Osteoblast (primary cell): ENCODE measurements at regions not wholly inside any gene's neighbourhood (a gene's known extent, or its start where the extent isn't known, plus 50 kb on each side); places are given as distances from the start of the nearest gene placed in this dataset.

Experiments used
- DNase-seq: peaks from one replicate; pipeline ENCODE4 v3.0.0; 2011; ENCODE audit warnings: low spot score, mixed read lengths; ENCODE audit not compliant: insufficient read length; ENCODE audit errors: missing footprints
- H2AFZ ChIP-seq: 2 replicates; pipeline ENCODE4 v1.6.0; 2011; ENCODE audit warnings: mild to moderate bottlenecking, low read length
- H3K27ac ChIP-seq: 2 replicates; pipeline ENCODE4 v1.5.1; 2011; ENCODE audit warnings: mild to moderate bottlenecking, low read depth, low read length, moderate library complexity
- H3K27me3 ChIP-seq: 2 replicates; pipeline ENCODE4 v1.6.0; 2012; ENCODE audit warnings: mild to moderate bottlenecking, control low read depth, inconsistent platforms, low read length, moderate library complexity; ENCODE audit not compliant: insufficient read depth
- H3K36me3 ChIP-seq: 2 replicates; pipeline ENCODE4 v1.5.1; 2011; ENCODE audit warnings: mild to moderate bottlenecking, low read length, control low read depth, moderate library complexity; ENCODE audit not compliant: insufficient read depth
- H3K4me1 ChIP-seq: 2 replicates; pipeline ENCODE4 v1.5.1; 2011; ENCODE audit warnings: mild to moderate bottlenecking, low read length, control low read depth, moderate library complexity; ENCODE audit not compliant: insufficient read depth
- H3K4me2 ChIP-seq: 2 replicates; pipeline ENCODE4 v1.6.0; 2011; ENCODE audit warnings: mild to moderate bottlenecking, low read length; ENCODE audit not compliant: insufficient read depth
- H3K4me3 ChIP-seq: fragments of 200-600 bp; sonication (generic); 3 replicates; pipeline ENCODE4 v1.5.1; 2012; ENCODE audit warnings: mild to moderate bottlenecking, low read length, inconsistent platforms; ENCODE audit not compliant: insufficient read depth
- H3K79me2 ChIP-seq: 2 replicates; pipeline ENCODE4 v1.6.0; 2012; ENCODE audit warnings: mild to moderate bottlenecking, low read length, control low read depth, inconsistent platforms; ENCODE audit not compliant: insufficient read depth
- H3K9me3 ChIP-seq: 2 replicates; pipeline ENCODE4 v1.5.1; 2011; ENCODE audit warnings: low read depth, low read length, control low read depth
- H4K20me1 ChIP-seq: 2 replicates; pipeline ENCODE4 v1.6.0; 2012; ENCODE audit warnings: mild to moderate bottlenecking, low read length, control low read depth; ENCODE audit not compliant: insufficient read depth
- TF ChIP-seq, protein P1 (sequence below): IDR thresholded peaks from 2 replicates; pipeline ENCODE4 v1.5.1; 2011; ENCODE audit warnings: mild to moderate bottlenecking, low read depth, low read length, moderate library complexity; ENCODE audit errors: extremely low read depth

DNA sequence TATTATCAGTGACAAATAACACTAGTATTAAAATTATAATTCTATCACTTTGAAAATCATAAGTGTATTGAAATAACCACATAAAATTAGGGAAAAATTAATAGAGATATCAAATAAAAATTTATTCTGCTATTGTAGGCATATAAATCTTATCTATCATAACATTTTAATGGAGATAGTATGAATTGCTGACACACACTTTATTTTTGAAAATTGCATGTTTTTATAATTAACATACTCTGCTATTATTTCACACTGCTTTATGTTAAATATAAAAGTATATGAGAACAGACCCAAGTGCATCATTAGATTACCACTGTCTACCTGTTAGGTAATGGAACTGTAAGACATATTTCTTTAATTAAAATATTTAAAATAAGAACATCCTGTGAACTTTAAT lies 2150.2 kb downstream of the ARAP2 start:
- Histone ChIP-seq H3K9me3 (no peaks in the 10 kb centered on the region), H3K4me1 (no peaks in the 10 kb centered on the region), H3K79me2 (no peaks in the 10 kb centered on the region), H3K27ac (no peak overlapping the region), H2AFZ (no peak overlapping the region), H3K36me3 (no peaks in the 10 kb centered on the region), H3K4me3 (no peak overlapping the region), H4K20me1 (no peaks in the 10 kb centered on the region), H3K27me3 (no peaks in the 10 kb centered on the region), H3K4me2 (no peak overlapping the region)
- TF ChIP-seq, protein P1, sequence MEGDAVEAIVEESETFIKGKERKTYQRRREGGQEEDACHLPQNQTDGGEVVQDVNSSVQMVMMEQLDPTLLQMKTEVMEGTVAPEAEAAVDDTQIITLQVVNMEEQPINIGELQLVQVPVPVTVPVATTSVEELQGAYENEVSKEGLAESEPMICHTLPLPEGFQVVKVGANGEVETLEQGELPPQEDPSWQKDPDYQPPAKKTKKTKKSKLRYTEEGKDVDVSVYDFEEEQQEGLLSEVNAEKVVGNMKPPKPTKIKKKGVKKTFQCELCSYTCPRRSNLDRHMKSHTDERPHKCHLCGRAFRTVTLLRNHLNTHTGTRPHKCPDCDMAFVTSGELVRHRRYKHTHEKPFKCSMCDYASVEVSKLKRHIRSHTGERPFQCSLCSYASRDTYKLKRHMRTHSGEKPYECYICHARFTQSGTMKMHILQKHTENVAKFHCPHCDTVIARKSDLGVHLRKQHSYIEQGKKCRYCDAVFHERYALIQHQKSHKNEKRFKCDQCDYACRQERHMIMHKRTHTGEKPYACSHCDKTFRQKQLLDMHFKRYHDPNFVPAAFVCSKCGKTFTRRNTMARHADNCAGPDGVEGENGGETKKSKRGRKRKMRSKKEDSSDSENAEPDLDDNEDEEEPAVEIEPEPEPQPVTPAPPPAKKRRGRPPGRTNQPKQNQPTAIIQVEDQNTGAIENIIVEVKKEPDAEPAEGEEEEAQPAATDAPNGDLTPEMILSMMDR: no peak
- no peak for DNase-seq

- TF ChIP-seq, protein P1: no peak
- no peaks in the 10 kb centered on the region for H3K36me3 ChIP-seq
- no peaks in the 10 kb centered on the region for H3K4me1 ChIP-seq
- no peak overlapping the region for H2AFZ ChIP-seq
- H4K20me1 ChIP-seq: no peaks in the 10 kb centered on the region
- no peak overlapping the region for H3K4me3 ChIP-seq
- no peaks in the 10 kb centered on the region for H3K27me3 ChIP-seq
- H3K27ac ChIP-seq: no peak overlapping the region
- no peak overlapping the region for H3K4me2 ChIP-seq
- no peaks in the 10 kb centered on the region for H3K79me2 ChIP-seq
- no peak for DNase-seq
- H3K9me3 ChIP-seq: no peaks in the 10 kb centered on the region
Measured at GRCh38 chr4:34105311-34105710, 2139.0 kb downstream of the ARAP2 start.

DNA sequence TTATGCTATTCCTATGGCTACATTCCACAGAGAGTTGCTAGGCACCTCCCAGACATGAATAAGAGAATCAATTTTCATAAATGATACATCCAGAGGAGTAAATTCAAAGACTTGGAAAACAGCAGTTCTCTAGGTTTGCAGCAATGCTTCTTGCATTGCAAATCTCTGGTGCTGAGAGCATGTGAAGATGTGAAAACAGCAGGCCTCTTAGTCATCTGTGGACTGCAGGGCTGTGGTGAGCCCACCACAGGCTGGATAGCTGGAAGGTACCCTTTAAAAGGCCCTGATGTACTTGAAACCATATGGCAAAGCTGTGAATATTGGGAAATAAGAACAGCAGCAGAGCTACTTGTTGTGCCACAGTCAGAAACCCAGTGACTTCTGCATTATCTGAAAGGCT lies 2135.9 kb downstream of the ARAP2 start:
- no peaks in the 10 kb centered on the region for H4K20me1 ChIP-seq
- no peaks in the 10 kb centered on the region for H3K36me3 ChIP-seq
- no peaks in the 10 kb centered on the region for H3K79me2 ChIP-seq
- no peak overlapping the region for H3K4me2 ChIP-seq
- no peaks in the 10 kb centered on the region for H3K9me3 ChIP-seq
- no peak overlapping the region for H3K4me3 ChIP-seq
- no peaks in the 10 kb centered on the region for H3K4me1 ChIP-seq
- H2AFZ ChIP-seq: no peak overlapping the region
- TF ChIP-seq, protein P1: no peak
- H3K27ac ChIP-seq: no peak overlapping the region
- peak; percentile 17 for DNase-seq
- no peaks in the 10 kb centered on the region for H3K27me3 ChIP-seq

DNA sequence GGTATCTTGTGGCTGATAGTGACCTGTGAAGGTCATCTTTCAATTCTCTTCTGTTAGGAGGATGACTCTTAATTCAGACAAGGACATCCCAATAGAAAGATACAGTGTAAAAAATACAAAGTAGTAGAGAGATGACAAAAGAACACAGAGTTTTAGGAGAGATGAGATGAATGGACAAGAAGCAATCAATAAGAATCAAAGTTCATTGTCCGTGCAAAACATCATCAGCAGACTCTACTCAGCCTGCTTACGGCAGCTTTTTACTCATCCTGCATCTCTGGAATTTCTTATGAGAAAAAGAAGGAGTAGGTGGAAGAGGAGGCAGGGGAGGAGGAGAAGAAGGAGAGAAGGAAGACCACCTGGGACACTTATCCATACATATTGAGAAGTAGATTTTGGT lies 2131.7 kb downstream of the ARAP2 start:
- DNase-seq: no peak
- H3K79me2 ChIP-seq: no peaks in the 10 kb centered on the region
- no peaks in the 10 kb centered on the region for H3K4me1 ChIP-seq
- H2AFZ ChIP-seq: no peak overlapping the region
- no peaks in the 10 kb centered on the region for H3K9me3 ChIP-seq
- TF ChIP-seq, protein P1: no peak
- H3K36me3 ChIP-seq: no peaks in the 10 kb centered on the region
- no peaks in the 10 kb centered on the region for H4K20me1 ChIP-seq
- no peak overlapping the region for H3K27ac ChIP-seq
- H3K27me3 ChIP-seq: no peaks in the 10 kb centered on the region
- H3K4me3 ChIP-seq: no peak overlapping the region
- H3K4me2 ChIP-seq: no peak overlapping the region
